MCF 10A (cell line): ENCODE measurements at regions not wholly inside any gene's neighbourhood (a gene's known extent, or its start where the extent isn't known, plus 50 kb on each side); places are given as distances from the start of the nearest gene placed in this dataset.

Source experiments
- BruUV-seq: library from RNA; stranded (reverse); fragments of 400-500 nt; replicated peaks from 2 replicates; lab custom pipeline; 2021; lab: Mats Ljungman, UMichigan
- CTCF ChIA-PET: fragments of 300-600 bp; sonication (Branson Sonifier 250); formaldehyde crosslinking; extraction: SDS; loops from one replicate; lab custom pipeline; 2021; ENCODE audit warnings: antibody characterized with exemption, inconsistent platforms; lab: Yijun Ruan, JAX
- POLR2A ChIA-PET: fragments of 300-600, 350-650 bp; sonication (Branson Sonifier 250); formaldehyde crosslinking; extraction: SDS; loops from one replicate; lab custom pipeline; 2020; ENCODE audit warnings: antibody characterized with exemption, inconsistent platforms; lab: Yijun Ruan, JAX
- DNase-seq: peaks from one replicate; pipeline ENCODE4 v3.0.0-alpha.2; 2018; ENCODE audit not compliant: unreplicated experiment
- H3K27ac Mint-ChIP-seq: one replicate; pipeline ENCODE4 v1.8.0; 2022; ENCODE audit warnings: mild to moderate bottlenecking, low read depth, mixed read lengths; ENCODE audit not compliant: unreplicated experiment
- H3K27me3 Mint-ChIP-seq: one replicate; pipeline ENCODE4 v1.8.0; 2022; ENCODE audit warnings: mixed read lengths; ENCODE audit not compliant: insufficient read depth, unreplicated experiment
- H3K36me3 Mint-ChIP-seq: one replicate; pipeline ENCODE4 v1.8.0; 2022; ENCODE audit warnings: mild to moderate bottlenecking, moderate library complexity, mixed read lengths; ENCODE audit not compliant: insufficient read depth, unreplicated experiment
- H3K4me1 Mint-ChIP-seq: one replicate; pipeline ENCODE4 v1.8.0; 2022; ENCODE audit warnings: mixed read lengths; ENCODE audit not compliant: insufficient read depth, unreplicated experiment
- H3K4me3 Mint-ChIP-seq: one replicate; pipeline ENCODE4 v1.8.0; 2022; ENCODE audit warnings: mild to moderate bottlenecking, moderate library complexity, mixed read lengths; ENCODE audit not compliant: unreplicated experiment
- H3K9me3 Mint-ChIP-seq: one replicate; pipeline ENCODE4 v1.8.0; 2022; ENCODE audit warnings: mixed read lengths; ENCODE audit not compliant: unreplicated experiment
- CTCF ChIP-seq: fragments of 200-600 bp; IDR thresholded peaks from one replicate; pipeline ENCODE4 v1.8.0; 2022; ENCODE audit warnings: antibody characterized with exemption, mild to moderate bottlenecking; ENCODE audit not compliant: unreplicated experiment
- intact Hi-C: fragments of 100-400 bp; cut with micrococcal nuclease; formaldehyde crosslinking; loops from 2 replicates; pipeline ENCODE4 v1.14.1; 2022

GRCh38 chr15:38708672-38709180, 144.1 kb upstream of the RASGRP1 start:
- BruUV-seq: no TSS peak
- DNase-seq: no peak
- Mint-ChIP-seq H3K36me3 (no peaks in the 10 kb centered on the region), H3K27ac (no peak overlapping the region), H3K4me1 (no peaks in the 10 kb centered on the region), H3K27me3 (no peaks in the 10 kb centered on the region), H3K4me3 (no peak overlapping the region), H3K9me3 (no peaks in the 10 kb centered on the region)
- intact Hi-C loops: loop anchor here (1.0 to 10.0 kb wide), 4 partner anchors 109 to 1049 kb away; no protein-coding TSS in a partner anchor
- TF ChIP-seq CTCF: no peak
- ChIA-PET POLR2A (interaction anchor here (0.7 kb wide), 1 partner anchor 205 kb away, joined by 3 read pairs; no protein-coding TSS in a partner anchor), CTCF (interaction anchor here (0.6 to 15.5 kb wide), 11 partner anchors 15 to 1049 kb away, joined by 3 to 258 read pairs (median 3); no protein-coding TSS in a partner anchor)

GRCh38 chr15:38709196-38709595, 144.6 kb upstream of the RASGRP1 start:
- Mint-ChIP-seq H3K36me3 (no peaks in the 10 kb centered on the region), H3K9me3 (no peaks in the 10 kb centered on the region), H3K27ac (no peak overlapping the region), H3K27me3 (no peaks in the 10 kb centered on the region), H3K4me3 (no peak overlapping the region), H3K4me1 (peaks cover 3% of the 10 kb centered on the region)
- ChIA-PET CTCF (interaction anchor here (0.6 to 0.7 kb wide), 2 partner anchors 953 to 1039 kb away, joined by 3 read pairs; no protein-coding TSS in a partner anchor), POLR2A (no interaction called here)
- no peak for TF ChIP-seq CTCF
- intact Hi-C loops: loop anchor here (5.0 to 10.0 kb wide), 2 partner anchors 283 to 976 kb away; no protein-coding TSS in a partner anchor
- BruUV-seq: no TSS peak
- no peak for DNase-seq

- intact Hi-C loops: no loop called here
- no TSS peak for BruUV-seq
- no peaks in the 10 kb centered on the region for H3K36me3 Mint-ChIP-seq
- peak; percentile 73 for DNase-seq
- H3K27me3 Mint-ChIP-seq: no peaks in the 10 kb centered on the region
- H3K27ac Mint-ChIP-seq: peak overlapping the region; percentile 20
- peaks cover 6% of the 10 kb centered on the region for H3K4me1 Mint-ChIP-seq
- H3K4me3 Mint-ChIP-seq: no peak overlapping the region
- no peak for TF ChIP-seq CTCF
- no peaks in the 10 kb centered on the region for H3K9me3 Mint-ChIP-seq
- CTCF ChIA-PET: interaction anchor here (0.5 to 6.3 kb wide), 11 partner anchors 8 to 1055 kb away, joined by 3 to 45 read pairs (median 3); no protein-coding TSS in a partner anchor
- POLR2A ChIA-PET: interaction anchor here (0.7 kb wide), 1 partner anchor 21 kb away, joined by 3 read pairs; no protein-coding TSS in a partner anchor
Observed at GRCh38 chr15:38714309-38715072, 149.9 kb upstream of the RASGRP1 start.

- H3K9me3 Mint-ChIP-seq: no peaks in the 10 kb centered on the region
- POLR2A ChIA-PET: no interaction called here
Observed at GRCh38 chr15:38720893-38721567, 156.4 kb upstream of the RASGRP1 start.

More at GRCh38 chr15:38720893-38721567, 156.4 kb upstream of the RASGRP1 start:
- H3K4me1 Mint-ChIP-seq: no peaks in the 10 kb centered on the region
- no peaks in the 10 kb centered on the region for H3K36me3 Mint-ChIP-seq
- H3K4me3 Mint-ChIP-seq: no peak overlapping the region
- BruUV-seq: no TSS peak
- DNase-seq: no peak
- H3K27ac Mint-ChIP-seq: no peak overlapping the region
- CTCF ChIA-PET: interaction anchor here (0.6 kb wide), 2 partner anchors 18 to 106 kb away, joined by 3 to 4 read pairs; no protein-coding TSS in a partner anchor
- no peak for TF ChIP-seq CTCF
- H3K27me3 Mint-ChIP-seq: no peaks in the 10 kb centered on the region
- intact Hi-C loops: no loop called here
